ENCODE measurements at regions not wholly inside any gene's neighbourhood (a gene's known extent, or its start where the extent isn't known, plus 50 kb on each side); places are given as distances from the start of the nearest gene placed in this dataset.

- TF ChIP-seq ZNF425 (CRISPR knock-in tag; conservative IDR thresholded peaks at IDR 0.05) (no peak), HMGXB4 (CRISPR knock-in tag; IDR thresholded peaks at IDR 0.05) (no peak), OVOL2 (CRISPR knock-in tag; IDR thresholded peaks at IDR 0.05; ENCODE audit: borderline replicate concordance) (no peak), HMGA2 (CRISPR knock-in tag; IDR thresholded peaks at IDR 0.05) (no peak), AR (CRISPR knock-in tag; IDR thresholded peaks at IDR 0.05) (no peak), NR3C1 (CRISPR knock-in tag; conservative IDR thresholded peaks at IDR 0.05; ENCODE audit: low read depth) (no peak), JAZF1 (CRISPR knock-in tag; IDR thresholded peaks at IDR 0.05) (no peak), TP53 (CRISPR knock-in tag; IDR thresholded peaks at IDR 0.05) (no peak), ZNF396 (CRISPR knock-in tag; IDR thresholded peaks at IDR 0.05; ENCODE audit: borderline replicate concordance) (no peak), TEAD1 (CRISPR knock-in tag; IDR thresholded peaks at IDR 0.05) (no peak), CBFB (CRISPR knock-in tag; IDR thresholded peaks at IDR 0.05; ENCODE audit: low read depth) (no peak), PREB (CRISPR knock-in tag; IDR thresholded peaks at IDR 0.05; ENCODE audit: borderline replicate concordance) (no peak), AFF4 (CRISPR knock-in tag; IDR thresholded peaks at IDR 0.05; ENCODE audit: borderline replicate concordance) (no peak), ZNF512 (CRISPR knock-in tag; IDR thresholded peaks at IDR 0.05; ENCODE audit: borderline replicate concordance) (no peak), STAT6 (CRISPR knock-in tag; conservative IDR thresholded peaks at IDR 0.05; ENCODE audit: low read depth) (no peak), ZNF532 (CRISPR knock-in tag; IDR thresholded peaks at IDR 0.05; ENCODE audit: borderline replicate concordance) (no peak)
- CTCF ChIA-PET: no interaction called here
Observed at GRCh38 chr5:45171563-45171962, 362.8 kb downstream of the MRPS30 start.

More at GRCh38 chr5:45171563-45171962, 362.8 kb downstream of the MRPS30 start:
- Mint-ChIP-seq H3K27me3 (ENCODE audit: low read depth) (no peaks in the 10 kb centered on the region), H3K27ac (no peak overlapping the region), H3K36me3 (no peaks in the 10 kb centered on the region), H3K9me3 (no peaks in the 10 kb centered on the region), H3K4me3 (no peak overlapping the region), H3K4me1 (0 out of 2 replicates have a peak, but pooled peaks cover 6% of the 10 kb centered on the region)
- no peak for DNase-seq (ENCODE audit: low spot score)
- ATAC-seq: no peak
- POLR2A ChIA-PET: no interaction called here

Data from WTC11 (cell line).